Activated CD4-positive, alpha-beta T cell treated with anti-CD3 and anti-CD28 coated beads, Interleukin-2, amount 10 ng/mL, durations not matched to agents 24 days and 14 days (primary cell): ENCODE measurements at regions not wholly inside any gene's neighbourhood (a gene's known extent, or its start where the extent isn't known, plus 50 kb on each side); places are given as distances from the start of the nearest gene placed in this dataset.
A peak's percentile ranks its signal among the peaks of the same experiment; 100 is the strongest.
"Not testable (repeated sequence)": the region's sequence is repeated elsewhere in the genome, so short reads cannot be mapped to it uniquely, and the experiment has no call there.

Experiments
- DNase-seq: peaks from one replicate; pipeline ENCODE4 v3.0.0; 2022
- H3K27ac Mint-ChIP-seq: one replicate; pipeline ENCODE4 v1.8.0; 2022; ENCODE audit warnings: mild to moderate bottlenecking, mixed read lengths
- H3K27me3 Mint-ChIP-seq: one replicate; pipeline ENCODE4 v1.8.0; 2022; ENCODE audit warnings: mixed read lengths
- H3K36me3 Mint-ChIP-seq: one replicate; pipeline ENCODE4 v1.8.0; 2022; ENCODE audit warnings: low read depth, mild to moderate bottlenecking, mixed read lengths
- H3K4me1 Mint-ChIP-seq: one replicate; pipeline ENCODE4 v1.8.0; 2021; ENCODE audit warnings: mixed read lengths
- H3K4me3 Mint-ChIP-seq: one replicate; pipeline ENCODE4 v1.8.0; 2022; ENCODE audit warnings: mild to moderate bottlenecking, moderate library complexity, mixed read lengths
- H3K9me3 Mint-ChIP-seq: one replicate; pipeline ENCODE4 v1.8.0; 2021; ENCODE audit warnings: mixed read lengths
- intact Hi-C: fragments of 100-400 bp; cut with micrococcal nuclease; formaldehyde crosslinking; loops from one replicate; pipeline ENCODE4 v1.15.1; 2023

- intact Hi-C loops: no loop called here
- no peak for DNase-seq
Observed at GRCh38 chr2:194946826-194947225, 710.2 kb upstream of the SLC39A10 start.

DNA sequence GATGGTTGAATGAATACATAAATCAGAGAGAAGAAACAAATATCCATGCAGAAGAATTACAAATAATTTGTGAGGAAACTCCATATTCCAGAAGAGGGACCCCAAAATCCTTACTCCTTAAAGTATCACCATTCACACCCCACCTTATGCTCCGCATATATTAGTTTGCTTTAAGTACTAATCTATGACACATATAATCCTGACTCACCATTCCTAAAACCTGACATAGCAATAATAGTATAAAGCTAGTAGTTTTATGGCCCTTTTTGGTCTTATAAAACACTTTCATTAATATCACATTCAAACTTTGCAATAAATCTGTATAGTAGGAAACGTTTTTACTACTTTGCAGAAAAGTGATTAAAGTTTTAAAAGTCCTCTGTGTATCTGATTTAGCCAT, 719.0 kb upstream of the SLC39A10 start:
- H3K27me3 Mint-ChIP-seq: no peaks in the 10 kb centered on the region
- H3K9me3 Mint-ChIP-seq: peaks cover 4% of the 10 kb centered on the region
- intact Hi-C loops: no loop called here
- no peaks in the 10 kb centered on the region for H3K4me1 Mint-ChIP-seq
- no peak overlapping the region for H3K27ac Mint-ChIP-seq
- no peak overlapping the region for H3K4me3 Mint-ChIP-seq
- DNase-seq: no peak
- no peaks in the 10 kb centered on the region for H3K36me3 Mint-ChIP-seq

More at GRCh38 chr2:194946826-194947225, 710.2 kb upstream of the SLC39A10 start:
- no peak overlapping the region for H3K4me3 Mint-ChIP-seq
- H3K9me3 Mint-ChIP-seq: peaks cover 1% of the 10 kb centered on the region
- H3K36me3 Mint-ChIP-seq: no peaks in the 10 kb centered on the region
- H3K4me1 Mint-ChIP-seq: no peaks in the 10 kb centered on the region
- no peak overlapping the region for H3K27ac Mint-ChIP-seq
- peaks cover 3% of the 10 kb centered on the region for H3K27me3 Mint-ChIP-seq

DNA sequence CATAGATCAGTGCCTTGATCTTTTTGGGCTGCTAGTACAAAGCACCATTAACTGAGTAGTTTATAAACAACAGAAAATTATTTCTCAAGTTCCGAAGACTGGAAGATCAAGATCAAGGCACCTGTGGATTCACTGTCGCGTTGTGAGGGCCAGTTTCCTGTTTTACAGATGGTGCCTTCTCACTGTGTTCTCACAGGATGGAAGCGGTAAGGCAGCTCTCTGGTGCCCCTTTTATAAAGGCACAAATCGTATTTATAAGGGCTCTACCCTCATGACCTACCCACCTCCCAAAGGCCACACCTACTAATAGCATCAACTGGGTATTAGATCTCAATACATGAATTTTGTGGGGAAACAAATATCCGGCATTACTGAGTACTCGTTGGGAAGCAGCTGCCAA, 729.5 kb upstream of the SLC39A10 start:
- no peaks in the 10 kb centered on the region for H3K9me3 Mint-ChIP-seq

DNA sequence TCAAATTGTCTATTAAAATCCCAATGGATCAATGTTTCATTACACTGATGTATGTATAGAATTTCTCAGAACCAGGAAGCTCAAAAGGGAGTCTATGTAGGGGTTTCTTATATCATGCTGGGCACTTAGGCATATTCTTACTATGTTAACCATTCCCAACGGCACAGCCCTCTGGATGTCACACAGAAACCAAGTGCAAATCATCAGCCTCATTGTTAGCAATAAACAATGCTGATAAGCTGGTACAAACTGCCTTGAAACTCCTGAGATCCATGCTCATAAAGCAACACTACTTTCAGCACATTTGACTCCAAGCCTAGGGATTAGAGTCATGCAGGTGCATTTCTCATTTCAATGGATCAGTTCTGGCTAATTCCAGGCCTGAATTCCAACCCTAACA, 730.2 kb upstream of the SLC39A10 start:
- no peak for DNase-seq
- no peak overlapping the region for H3K27ac Mint-ChIP-seq
- H3K9me3 Mint-ChIP-seq: no peaks in the 10 kb centered on the region
- intact Hi-C loops: no loop called here
- H3K36me3 Mint-ChIP-seq: no peaks in the 10 kb centered on the region
- no peaks in the 10 kb centered on the region for H3K27me3 Mint-ChIP-seq
- H3K4me3 Mint-ChIP-seq: no peak overlapping the region
- no peaks in the 10 kb centered on the region for H3K4me1 Mint-ChIP-seq

More for the DNA sequence above, 729.5 kb upstream of the SLC39A10 start:
- Mint-ChIP-seq H3K36me3 (no peaks in the 10 kb centered on the region), H3K27ac (no peak overlapping the region), H3K4me1 (no peaks in the 10 kb centered on the region), H3K4me3 (no peak overlapping the region), H3K27me3 (no peaks in the 10 kb centered on the region)
- DNase-seq: no peak
- intact Hi-C loops: no loop called here

DNA sequence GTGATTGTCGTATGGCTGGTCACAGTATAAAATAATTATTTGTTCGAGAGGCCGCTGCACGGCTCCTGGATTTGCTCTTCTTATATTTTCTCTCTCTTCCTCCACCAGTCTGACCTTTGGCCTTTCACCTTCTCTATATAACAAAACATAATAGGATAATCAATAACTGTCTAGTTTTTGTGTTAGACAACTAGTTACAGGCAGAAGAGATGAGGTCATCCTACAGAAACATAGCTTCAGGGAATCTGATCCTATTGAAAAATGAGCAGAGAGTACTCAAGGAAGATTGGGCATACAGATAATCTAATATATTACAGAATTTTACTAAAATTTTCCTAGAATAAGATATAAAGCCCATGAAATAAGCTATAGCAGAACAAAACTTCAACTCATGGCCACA, 731.3 kb upstream of the SLC39A10 start:
- no peak overlapping the region for H3K4me3 Mint-ChIP-seq
- no peak for DNase-seq
- no peaks in the 10 kb centered on the region for H3K4me1 Mint-ChIP-seq
- no peak overlapping the region for H3K27ac Mint-ChIP-seq
- H3K9me3 Mint-ChIP-seq: no peaks in the 10 kb centered on the region
- intact Hi-C loops: no loop called here
- H3K27me3 Mint-ChIP-seq: no peaks in the 10 kb centered on the region
- no peaks in the 10 kb centered on the region for H3K36me3 Mint-ChIP-seq

DNA sequence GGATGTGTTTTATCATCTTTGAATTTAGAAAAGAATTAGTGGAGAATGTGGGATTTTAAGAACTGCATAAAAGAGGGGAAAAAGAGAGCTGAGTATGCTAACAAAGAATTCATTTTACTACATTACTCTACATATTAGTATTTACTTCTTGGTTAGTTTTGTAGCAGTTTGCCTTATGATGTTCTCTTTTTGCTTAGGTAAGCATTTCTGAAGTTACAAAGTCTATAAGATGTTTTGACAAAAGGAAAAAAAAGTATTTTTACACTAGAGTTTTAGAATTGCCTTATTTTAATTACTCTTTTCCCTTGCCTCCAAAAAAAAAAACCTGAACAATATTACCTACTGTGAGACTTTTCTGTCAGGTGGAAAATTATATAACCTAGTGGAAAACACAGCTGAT, 739.5 kb upstream of the SLC39A10 start:
- H3K27ac Mint-ChIP-seq: no peak overlapping the region
- H3K27me3 Mint-ChIP-seq: no peaks in the 10 kb centered on the region
- H3K9me3 Mint-ChIP-seq: no peaks in the 10 kb centered on the region
- H3K4me3 Mint-ChIP-seq: no peak overlapping the region
- H3K4me1 Mint-ChIP-seq: no peaks in the 10 kb centered on the region
- no peaks in the 10 kb centered on the region for H3K36me3 Mint-ChIP-seq
- no peak for DNase-seq
- intact Hi-C loops: no loop called here

DNA sequence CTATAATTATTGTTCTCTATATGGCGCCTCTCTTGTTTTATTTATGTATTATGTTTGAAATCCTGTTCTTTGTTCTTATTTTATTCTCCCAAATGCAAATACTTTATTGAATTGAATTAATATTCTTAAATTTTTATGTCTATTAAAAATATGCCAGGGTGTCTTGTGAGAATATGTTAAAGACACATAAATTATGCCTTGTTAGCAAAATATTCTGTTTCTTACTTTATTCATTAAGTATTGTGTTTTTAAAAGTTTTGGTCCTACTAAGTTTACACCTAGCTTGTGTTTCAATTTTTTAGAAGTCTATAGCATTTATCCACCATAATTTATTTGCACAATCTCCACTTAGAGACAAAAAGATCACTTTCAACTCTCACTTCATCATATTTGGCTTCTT, 741.5 kb upstream of the SLC39A10 start:
- Mint-ChIP-seq H3K27me3 (no peaks in the 10 kb centered on the region), H3K4me1 (no peaks in the 10 kb centered on the region), H3K27ac (no peak overlapping the region), H3K4me3 (no peak overlapping the region), H3K9me3 (no peaks in the 10 kb centered on the region), H3K36me3 (no peaks in the 10 kb centered on the region)
- intact Hi-C loops: no loop called here
- DNase-seq: no peak

- intact Hi-C loops: no loop called here
- H3K4me1 Mint-ChIP-seq: no peaks in the 10 kb centered on the region
- H3K4me3 Mint-ChIP-seq: no peak overlapping the region
- no peak overlapping the region for H3K27ac Mint-ChIP-seq
- peaks cover 2% of the 10 kb centered on the region for H3K27me3 Mint-ChIP-seq
- no peaks in the 10 kb centered on the region for H3K36me3 Mint-ChIP-seq
- no peaks in the 10 kb centered on the region for H3K9me3 Mint-ChIP-seq
- no peak for DNase-seq
Observed at GRCh38 chr2:194907569-194907968, 749.5 kb upstream of the SLC39A10 start.

DNA sequence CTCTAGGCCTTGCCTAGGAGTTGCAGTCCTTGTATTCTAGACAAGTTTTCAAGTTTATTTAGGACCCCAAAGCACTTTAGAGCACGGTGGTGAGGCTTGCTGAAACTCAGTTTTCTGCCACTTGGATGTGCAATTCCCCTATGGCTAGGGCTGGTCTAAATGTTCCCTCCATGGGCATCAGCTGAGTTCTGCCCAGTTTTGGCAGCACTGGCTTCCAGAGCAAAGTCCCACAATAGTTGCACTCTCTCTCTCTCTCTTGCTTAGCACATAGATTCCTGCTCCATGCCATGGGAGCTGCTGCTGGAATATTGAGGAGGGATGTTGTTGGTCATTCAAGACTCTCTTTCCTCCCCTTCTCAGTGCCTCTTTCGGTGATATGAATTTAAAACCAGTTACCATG, 760.2 kb upstream of the SLC39A10 start:
- H3K27me3 Mint-ChIP-seq: peaks cover 2% of the 10 kb centered on the region
- H3K4me3 Mint-ChIP-seq: no peak overlapping the region
- H3K4me1 Mint-ChIP-seq: no peaks in the 10 kb centered on the region
- DNase-seq: no peak
- H3K9me3 Mint-ChIP-seq: no peaks in the 10 kb centered on the region
- H3K27ac Mint-ChIP-seq: no peak overlapping the region
- intact Hi-C loops: no loop called here
- no peaks in the 10 kb centered on the region for H3K36me3 Mint-ChIP-seq

- H3K4me3 Mint-ChIP-seq: no peak overlapping the region
- H3K27ac Mint-ChIP-seq: no peak overlapping the region
- H3K4me1 Mint-ChIP-seq: no peaks in the 10 kb centered on the region
- no peaks in the 10 kb centered on the region for H3K36me3 Mint-ChIP-seq
- DNase-seq: no peak
- H3K27me3 Mint-ChIP-seq: peaks cover 2% of the 10 kb centered on the region
- intact Hi-C loops: no loop called here
- H3K9me3 Mint-ChIP-seq: no peaks in the 10 kb centered on the region
Observed at GRCh38 chr2:194883711-194884110, 773.3 kb upstream of the SLC39A10 start.

GRCh38 chr2:194870974-194871535, 786.0 kb upstream of the SLC39A10 start:
- no peaks in the 10 kb centered on the region for H3K9me3 Mint-ChIP-seq
- no peak overlapping the region for H3K27ac Mint-ChIP-seq
- intact Hi-C loops: no loop called here
- H3K27me3 Mint-ChIP-seq: no peaks in the 10 kb centered on the region
- H3K36me3 Mint-ChIP-seq: no peaks in the 10 kb centered on the region
- no peak overlapping the region for H3K4me3 Mint-ChIP-seq
- no peaks in the 10 kb centered on the region for H3K4me1 Mint-ChIP-seq
- DNase-seq: no peak

GRCh38 chr2:194867328-194867727, 789.7 kb upstream of the SLC39A10 start:
- H3K27ac Mint-ChIP-seq: no peak overlapping the region
- DNase-seq: no peak
- H3K27me3 Mint-ChIP-seq: no peaks in the 10 kb centered on the region
- H3K4me1 Mint-ChIP-seq: no peaks in the 10 kb centered on the region
- intact Hi-C loops: no loop called here
- no peak overlapping the region for H3K4me3 Mint-ChIP-seq
- no peaks in the 10 kb centered on the region for H3K36me3 Mint-ChIP-seq
- no peaks in the 10 kb centered on the region for H3K9me3 Mint-ChIP-seq

- H3K27ac Mint-ChIP-seq: no peak overlapping the region
- no peaks in the 10 kb centered on the region for H3K27me3 Mint-ChIP-seq
- H3K4me3 Mint-ChIP-seq: no peak overlapping the region
- H3K4me1 Mint-ChIP-seq: no peaks in the 10 kb centered on the region
- H3K9me3 Mint-ChIP-seq: peaks cover 4% of the 10 kb centered on the region
- DNase-seq: no peak
- intact Hi-C loops: no loop called here
- H3K36me3 Mint-ChIP-seq: no peaks in the 10 kb centered on the region
Observed at GRCh38 chr2:194854941-194855340, 802.1 kb upstream of the SLC39A10 start.

DNA sequence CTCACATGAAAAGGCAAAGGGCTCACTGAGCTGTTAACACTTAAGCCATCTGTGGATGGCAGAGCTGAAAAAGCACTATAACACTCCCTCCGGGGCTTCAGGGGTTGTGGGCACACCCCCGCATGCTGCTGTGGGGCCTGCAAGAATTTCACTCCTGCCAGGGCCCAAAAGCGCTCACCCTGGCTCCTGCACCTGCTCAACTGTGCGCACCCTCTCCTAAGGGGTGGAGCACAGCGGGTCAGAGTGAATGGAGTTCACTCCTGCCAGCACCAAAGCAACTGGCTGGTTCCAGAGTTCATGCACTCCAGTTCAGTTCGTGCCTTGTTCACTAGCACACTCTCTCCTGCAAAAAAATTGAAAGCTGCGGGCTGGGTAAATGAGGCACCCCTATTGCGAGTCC, 814.2 kb upstream of the SLC39A10 start:
- intact Hi-C loops: no loop called here
- Mint-ChIP-seq H3K4me3 (no peak overlapping the region), H3K27me3 (no peaks in the 10 kb centered on the region)

GRCh38 chr2:194834371-194834770, 822.7 kb upstream of the SLC39A10 start:
- H3K36me3 Mint-ChIP-seq, intact Hi-C loops, H3K4me3 Mint-ChIP-seq: not testable (repeated sequence)

More for the DNA sequence above, 814.2 kb upstream of the SLC39A10 start:
- no peaks in the 10 kb centered on the region for H3K9me3 Mint-ChIP-seq
- no peak overlapping the region for H3K27ac Mint-ChIP-seq
- H3K4me1 Mint-ChIP-seq: no peaks in the 10 kb centered on the region
- DNase-seq: peak; percentile 41
- no peaks in the 10 kb centered on the region for H3K36me3 Mint-ChIP-seq

More at GRCh38 chr2:194834371-194834770, 822.7 kb upstream of the SLC39A10 start:
- not testable (repeated sequence) for H3K27ac Mint-ChIP-seq, H3K27me3 Mint-ChIP-seq, DNase-seq, H3K9me3 Mint-ChIP-seq, H3K4me1 Mint-ChIP-seq
